CD8-positive, alpha-beta memory T cell (primary cell): ENCODE measurements at regions not wholly inside any gene's neighbourhood (a gene's known extent, or its start where the extent isn't known, plus 50 kb on each side); places are given as distances from the start of the nearest gene placed in this dataset.

Experiments used
- CTCF ChIA-PET: fragments of 350-600 bp; sonication (Branson Sonifier 250); formaldehyde crosslinking; loops from one replicate; lab custom pipeline; 2021; ENCODE audit warnings: antibody characterized with exemption; lab: Charles Lee
- POLR2A ChIA-PET: fragments of 350-600 bp; sonication (Branson Sonifier 250); formaldehyde crosslinking; loops from one replicate; lab custom pipeline; 2021; ENCODE audit warnings: antibody characterized with exemption; lab: Charles Lee
- DNase-seq, 5 donors: peaks; one replicate each; pipeline versions ENCODE4 v3.0.0 to v3.0.0-alpha.2; 2020 to 2022; ENCODE audit warnings: mixed read lengths in 1 of 5
- H3K27ac ChIP-seq: one replicate; pipeline ENCODE4 v1.7.0; 2013; ENCODE audit warnings: low read depth, mild to moderate bottlenecking, low read length, moderate library complexity
- H3K27me3 ChIP-seq: 2 replicates; pipeline ENCODE4 v1.7.0; 2013; ENCODE audit warnings: low read length, mild to moderate bottlenecking; ENCODE audit not compliant: insufficient read depth, poor library complexity, severe bottlenecking
- H3K36me3 ChIP-seq: 2 replicates; pipeline ENCODE4 v1.7.0; 2013; ENCODE audit warnings: mild to moderate bottlenecking, low read length, moderate library complexity; ENCODE audit not compliant: insufficient read depth
- H3K4me1 ChIP-seq: 2 replicates; pipeline ENCODE4 v1.7.0; 2013; ENCODE audit warnings: mild to moderate bottlenecking, low read length, moderate library complexity; ENCODE audit not compliant: insufficient read depth
- H3K4me3 ChIP-seq: 2 replicates; pipeline ENCODE4 v1.7.0; 2013; ENCODE audit warnings: mild to moderate bottlenecking, low read length
- H3K9me3 ChIP-seq: 2 replicates; pipeline ENCODE4 v1.7.0; 2013; ENCODE audit warnings: mild to moderate bottlenecking, low read length
- H3K27ac Mint-ChIP-seq, 8 donors: one replicate each; pipeline ENCODE4 v1.8.0; 2020 to 2021; ENCODE audit warnings: mixed read lengths in 8 of 8, mild to moderate bottlenecking in 6 of 8, inconsistent platforms in 3 of 8, moderate library complexity in 3 of 8
- H3K27me3 Mint-ChIP-seq, 2 donors: one replicate each; pipeline ENCODE4 v1.8.0; 2020 to 2021; ENCODE audit warnings: mixed read lengths in 2 of 2, mild to moderate bottlenecking in 1 of 2, moderate library complexity in 1 of 2
- H3K36me3 Mint-ChIP-seq, 3 donors: one replicate each; pipeline ENCODE4 v1.8.0; 2020 to 2021; ENCODE audit warnings: mixed read lengths in 3 of 3, inconsistent platforms in 1 of 3, mild to moderate bottlenecking in 1 of 3
- H3K4me1 Mint-ChIP-seq, 3 donors: one replicate each; pipeline ENCODE4 v1.8.0; 2020 to 2021; ENCODE audit warnings: mixed read lengths in 3 of 3, inconsistent platforms in 1 of 3, mild to moderate bottlenecking in 1 of 3
- H3K4me3 Mint-ChIP-seq, 7 donors: one replicate each; pipeline ENCODE4 v1.8.0; 2020 to 2021; ENCODE audit warnings: mixed read lengths in 7 of 7, mild to moderate bottlenecking in 6 of 7, moderate library complexity in 4 of 7, inconsistent platforms in 2 of 7
- H3K9me3 Mint-ChIP-seq, 5 donors: one replicate each; pipeline ENCODE4 v1.8.0; 2020 to 2022; ENCODE audit warnings: mixed read lengths in 5 of 5, mild to moderate bottlenecking in 3 of 5, moderate library complexity in 2 of 5, inconsistent platforms in 1 of 5

DNA sequence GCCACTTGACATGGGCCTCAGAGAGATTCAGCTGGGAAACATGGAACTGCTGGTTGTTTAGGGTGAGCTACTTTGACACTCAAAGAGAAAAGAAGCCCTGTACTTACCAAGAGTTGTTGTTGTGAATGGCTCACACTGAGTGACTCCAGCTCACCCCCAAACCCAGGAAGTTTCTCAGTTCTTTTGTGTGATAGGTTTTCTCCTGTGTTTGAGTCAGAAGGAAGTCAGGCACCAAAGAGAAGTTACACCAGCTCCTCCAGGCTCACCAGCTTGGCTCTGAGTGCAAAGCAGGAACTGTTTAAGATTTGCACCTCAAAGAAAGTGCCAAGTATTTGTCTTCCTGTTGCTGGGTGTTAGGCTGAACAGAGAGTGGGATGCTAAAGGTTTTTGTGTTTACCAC is 111.2 kb upstream of the PROX1 start:
- Mint-ChIP-seq H3K27me3 (no peaks in the 10 kb centered on the region), H3K27ac (no peak overlapping the region), H3K4me1 (no peaks in the 10 kb centered on the region), H3K9me3 (peaks cover 0 to 6% (median 0%) of the 10 kb centered on the region in 5 donors), H3K36me3 (no peaks in the 10 kb centered on the region), H3K4me3 (no peak overlapping the region)
- Histone ChIP-seq H3K9me3 (no peaks in the 10 kb centered on the region), H3K27me3 (no peaks in the 10 kb centered on the region), H3K36me3 (no peaks in the 10 kb centered on the region), H3K27ac (no peak overlapping the region), H3K4me3 (no peak overlapping the region), H3K4me1 (no peaks in the 10 kb centered on the region)
- POLR2A ChIA-PET: no interaction called here
- no peak for DNase-seq
- CTCF ChIA-PET: no interaction called here

DNA sequence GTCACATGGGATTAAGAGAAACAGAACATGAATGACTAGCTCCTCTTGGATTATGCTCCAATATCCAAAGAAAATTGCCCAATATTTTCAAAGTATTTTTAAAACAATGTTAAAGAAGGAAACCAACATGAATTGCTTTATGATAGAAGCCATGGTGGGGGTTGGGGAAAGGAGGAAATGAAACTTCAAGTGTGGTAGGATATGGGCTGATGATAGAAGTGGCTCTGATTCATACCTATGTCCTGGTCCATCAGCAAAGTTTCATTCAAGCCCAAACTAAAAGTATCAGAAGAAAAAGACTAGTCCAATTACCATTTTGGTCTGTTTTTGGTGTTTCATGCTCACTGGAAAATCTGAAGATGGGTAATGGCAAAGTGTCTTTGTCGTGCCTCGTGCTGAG is 104.2 kb upstream of the PROX1 start:
- H3K4me3 ChIP-seq: no peak overlapping the region
- CTCF ChIA-PET: no interaction called here
- H3K27ac Mint-ChIP-seq: no peak overlapping the region

DNA sequence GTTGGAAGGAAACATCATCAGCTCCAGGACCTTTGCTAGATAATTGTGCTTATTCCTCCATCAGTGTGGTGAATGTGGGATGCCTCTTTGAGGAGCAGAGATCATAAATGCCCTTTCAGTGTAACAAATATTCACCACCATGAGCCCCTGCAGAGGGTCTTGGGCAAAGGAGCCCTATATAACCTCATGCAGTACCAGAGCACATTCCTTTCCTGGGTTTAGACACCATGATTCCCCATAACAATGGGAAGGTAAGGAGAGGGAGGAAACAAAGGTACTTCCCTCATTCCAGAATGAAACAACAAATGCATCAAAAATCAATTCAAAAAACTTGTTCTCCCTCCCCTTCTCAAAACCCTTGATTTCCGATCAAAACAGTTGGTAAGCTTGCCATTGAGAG is 103.4 kb upstream of the PROX1 start:
- H3K27ac Mint-ChIP-seq: no peak overlapping the region
- no peak overlapping the region for H3K4me3 ChIP-seq
- H3K36me3 ChIP-seq: no peaks in the 10 kb centered on the region
- no peaks in the 10 kb centered on the region for H3K27me3 ChIP-seq
- H3K9me3 ChIP-seq: no peaks in the 10 kb centered on the region
- ChIA-PET POLR2A (no interaction called here), CTCF (no interaction called here)
- no peak overlapping the region for H3K27ac ChIP-seq
- H3K4me1 ChIP-seq: no peaks in the 10 kb centered on the region
- H3K9me3 Mint-ChIP-seq: peaks cover 0 to 6% (median 0%) of the 10 kb centered on the region in 5 donors
- no peaks in the 10 kb centered on the region for H3K36me3 Mint-ChIP-seq
- no peak overlapping the region for H3K4me3 Mint-ChIP-seq
- DNase-seq: no peak
- no peaks in the 10 kb centered on the region for H3K27me3 Mint-ChIP-seq
- H3K4me1 Mint-ChIP-seq: no peaks in the 10 kb centered on the region

More for the DNA sequence above, 104.2 kb upstream of the PROX1 start:
- no peaks in the 10 kb centered on the region for H3K36me3 ChIP-seq
- Mint-ChIP-seq H3K4me1 (no peaks in the 10 kb centered on the region), H3K36me3 (no peaks in the 10 kb centered on the region), H3K4me3 (no peak overlapping the region), H3K27me3 (no peaks in the 10 kb centered on the region), H3K9me3 (peaks cover 0 to 6% (median 0%) of the 10 kb centered on the region in 5 donors)
- POLR2A ChIA-PET: no interaction called here
- H3K9me3 ChIP-seq: no peaks in the 10 kb centered on the region
- no peaks in the 10 kb centered on the region for H3K4me1 ChIP-seq
- no peak overlapping the region for H3K27ac ChIP-seq
- DNase-seq: no peak
- H3K27me3 ChIP-seq: no peaks in the 10 kb centered on the region

DNA sequence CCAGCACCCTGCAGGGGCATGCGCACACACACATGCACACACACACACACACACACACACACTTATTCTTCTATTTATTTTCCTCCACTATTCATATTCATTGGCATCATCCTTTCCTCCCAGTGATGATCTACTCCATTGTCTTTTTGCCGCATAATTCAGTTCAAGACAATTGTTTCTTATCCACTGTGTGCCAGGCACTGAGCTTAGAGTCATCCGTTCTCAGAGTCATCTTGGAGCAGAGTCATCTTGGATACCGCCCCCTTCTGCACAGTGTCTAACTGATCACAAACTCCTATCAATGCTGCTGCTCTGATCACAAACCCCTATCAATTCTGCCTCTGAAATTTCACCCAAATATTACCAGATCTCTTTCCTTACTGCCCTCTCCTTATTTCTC is 102.8 kb upstream of the PROX1 start:
- Mint-ChIP-seq H3K27me3 (no peaks in the 10 kb centered on the region), H3K36me3 (no peaks in the 10 kb centered on the region), H3K4me3 (no peak overlapping the region), H3K9me3 (peaks cover 0 to 6% (median 0%) of the 10 kb centered on the region in 5 donors), H3K4me1 (no peaks in the 10 kb centered on the region), H3K27ac (no peak overlapping the region)
- no peaks in the 10 kb centered on the region for H3K36me3 ChIP-seq
- ChIA-PET CTCF (no interaction called here), POLR2A (no interaction called here)
- no peaks in the 10 kb centered on the region for H3K9me3 ChIP-seq
- H3K4me1 ChIP-seq: no peaks in the 10 kb centered on the region
- no peaks in the 10 kb centered on the region for H3K27me3 ChIP-seq
- no peak overlapping the region for H3K4me3 ChIP-seq
- no peak overlapping the region for H3K27ac ChIP-seq
- DNase-seq: no peak

DNA sequence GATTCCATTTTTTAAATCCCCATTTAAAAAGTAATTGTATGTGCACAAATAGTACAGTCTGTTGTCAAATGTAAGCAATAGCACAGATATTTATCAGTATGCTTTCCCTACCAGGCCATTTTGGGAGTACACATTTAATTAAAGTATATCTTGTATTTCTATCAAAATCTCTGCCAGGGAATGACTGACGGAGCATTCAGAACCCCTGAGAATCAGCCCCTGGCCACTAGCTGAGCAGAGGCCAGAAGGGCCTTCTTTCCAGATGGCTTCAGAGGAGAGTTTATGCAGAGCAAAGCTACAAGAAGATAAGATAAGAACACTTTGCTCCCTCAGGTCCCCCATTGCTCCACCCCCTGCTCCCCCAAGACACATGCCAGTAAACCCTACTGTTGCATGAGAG is 99.9 kb upstream of the PROX1 start:
- Histone ChIP-seq H3K9me3 (no peaks in the 10 kb centered on the region), H3K4me1 (no peaks in the 10 kb centered on the region), H3K36me3 (no peaks in the 10 kb centered on the region), H3K4me3 (no peak overlapping the region), H3K27me3 (no peaks in the 10 kb centered on the region), H3K27ac (no peak overlapping the region)
- no peaks in the 10 kb centered on the region for H3K4me1 Mint-ChIP-seq
- ChIA-PET POLR2A (no interaction called here), CTCF (no interaction called here)
- H3K4me3 Mint-ChIP-seq: no peak overlapping the region
- H3K9me3 Mint-ChIP-seq: peaks cover 0 to 3% (median 0%) of the 10 kb centered on the region in 5 donors
- no peaks in the 10 kb centered on the region for H3K27me3 Mint-ChIP-seq
- no peak for DNase-seq
- H3K27ac Mint-ChIP-seq: no peak overlapping the region
- H3K36me3 Mint-ChIP-seq: no peaks in the 10 kb centered on the region

DNA sequence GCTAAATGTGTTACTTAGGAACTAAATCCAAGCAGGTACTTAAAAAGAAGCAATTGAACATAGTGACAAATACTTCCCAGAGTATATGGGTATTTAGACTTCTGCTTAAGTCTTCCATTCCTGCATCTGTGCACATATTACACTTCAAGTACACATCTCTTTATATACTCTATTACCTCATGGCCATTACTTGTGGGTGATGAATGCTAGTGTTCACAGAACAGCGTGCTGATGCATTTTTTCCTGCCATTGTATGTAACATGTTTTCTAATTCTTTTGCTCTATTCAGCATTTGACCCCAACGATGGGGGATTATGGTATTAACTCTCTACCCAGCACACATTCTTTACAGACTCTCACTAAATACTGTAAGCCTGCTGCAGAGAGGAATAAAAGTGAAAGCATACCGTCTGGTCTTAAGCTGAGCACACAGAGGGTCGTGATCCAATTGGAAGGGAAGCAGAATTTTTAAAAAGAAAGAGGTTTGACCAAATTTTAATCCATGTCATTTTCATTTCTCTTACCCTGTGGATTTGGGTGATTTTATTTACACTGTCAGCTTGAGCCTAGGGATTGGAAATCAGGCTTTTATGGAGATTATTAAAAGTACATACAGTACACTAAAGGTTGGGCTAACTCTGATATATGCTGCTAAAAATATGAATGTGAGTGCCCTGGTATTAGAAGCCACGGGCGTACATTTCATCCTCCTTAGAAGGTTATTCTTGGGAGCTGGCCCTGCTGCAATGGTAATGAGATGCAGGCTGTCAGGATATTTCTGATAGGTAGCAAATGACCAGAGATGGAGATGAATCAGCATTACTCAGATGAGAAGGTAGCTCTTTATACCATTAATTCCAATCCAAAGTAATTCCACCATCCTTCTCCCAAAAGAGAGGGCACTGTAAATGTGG is 95.5 kb upstream of the PROX1 start:
- ChIA-PET CTCF (no interaction called here), POLR2A (no interaction called here)
- H3K4me3 ChIP-seq: no peak overlapping the region
- peaks cover 0 to 3% of the 10 kb centered on the region in 2 donors for H3K27me3 Mint-ChIP-seq
- no peaks in the 10 kb centered on the region for H3K27me3 ChIP-seq
- no peaks in the 10 kb centered on the region for H3K36me3 ChIP-seq
- no peak overlapping the region for H3K27ac Mint-ChIP-seq
- H3K4me1 Mint-ChIP-seq: no peaks in the 10 kb centered on the region
- DNase-seq: no peak
- H3K4me1 ChIP-seq: no peaks in the 10 kb centered on the region
- H3K27ac ChIP-seq: no peak overlapping the region
- H3K36me3 Mint-ChIP-seq: no peaks in the 10 kb centered on the region
- peaks cover 0 to 3% (median 1%) of the 10 kb centered on the region in 5 donors for H3K9me3 Mint-ChIP-seq
- H3K4me3 Mint-ChIP-seq: no peak overlapping the region
- H3K9me3 ChIP-seq: no peaks in the 10 kb centered on the region

DNA sequence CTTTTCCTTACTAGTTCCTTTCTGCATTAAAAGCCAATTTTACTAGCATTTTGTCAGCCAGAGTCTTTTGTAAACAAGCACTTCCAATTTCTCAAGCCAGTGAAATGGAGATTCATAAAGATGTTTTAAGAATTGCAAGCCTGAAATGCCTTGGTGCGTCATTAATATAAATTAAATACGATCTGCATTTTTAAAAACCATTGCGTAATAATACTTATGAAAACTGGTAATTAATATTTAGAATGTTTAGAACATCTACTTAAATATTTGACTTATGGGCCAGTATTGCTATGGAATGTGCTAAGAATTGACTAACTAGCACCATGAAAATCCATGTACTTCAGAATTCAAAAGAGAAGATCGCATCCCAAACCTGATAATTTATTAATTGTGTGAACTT is 89.1 kb upstream of the PROX1 start:
- no peak for DNase-seq
- CTCF ChIA-PET: no interaction called here
- Mint-ChIP-seq H3K36me3 (no peaks in the 10 kb centered on the region), H3K4me3 (no peak overlapping the region), H3K4me1 (no peaks in the 10 kb centered on the region), H3K27me3 (peaks cover 3 to 11% of the 10 kb centered on the region in 2 donors), H3K9me3 (peaks cover 0 to 2% (median 1%) of the 10 kb centered on the region in 5 donors), H3K27ac (no peak overlapping the region)
- no peaks in the 10 kb centered on the region for H3K36me3 ChIP-seq
- H3K4me3 ChIP-seq: no peak overlapping the region
- POLR2A ChIA-PET: no interaction called here
- no peaks in the 10 kb centered on the region for H3K27me3 ChIP-seq
- H3K4me1 ChIP-seq: no peaks in the 10 kb centered on the region
- no peaks in the 10 kb centered on the region for H3K9me3 ChIP-seq
- H3K27ac ChIP-seq: no peak overlapping the region

DNA sequence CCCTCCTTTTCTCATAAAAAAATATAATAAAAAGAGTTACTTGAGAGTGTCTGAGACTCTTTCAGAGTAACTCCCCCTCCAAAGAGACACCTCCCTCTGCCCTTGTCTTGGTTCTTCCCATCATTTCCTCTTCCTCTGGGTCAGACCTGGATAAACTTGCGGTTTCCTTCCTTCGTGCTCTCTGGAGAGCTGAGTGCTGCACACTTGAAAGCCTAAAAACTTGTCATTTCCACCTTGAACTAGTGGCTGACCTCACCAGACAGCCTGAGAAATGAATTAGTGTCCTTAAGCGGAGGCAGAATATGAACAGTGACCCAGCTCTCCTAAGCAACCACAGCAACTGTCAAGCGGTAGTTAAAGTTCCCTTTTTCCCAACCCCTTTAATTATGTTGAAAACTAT is 88.4 kb upstream of the PROX1 start:
- peaks cover 3 to 8% of the 10 kb centered on the region in 2 donors for H3K27me3 Mint-ChIP-seq
- Histone ChIP-seq H3K4me1 (no peaks in the 10 kb centered on the region), H3K9me3 (no peaks in the 10 kb centered on the region), H3K4me3 (no peak overlapping the region), H3K27me3 (no peaks in the 10 kb centered on the region), H3K27ac (no peak overlapping the region), H3K36me3 (no peaks in the 10 kb centered on the region)
- H3K9me3 Mint-ChIP-seq: peaks cover 0 to 2% (median 1%) of the 10 kb centered on the region in 5 donors
- ChIA-PET POLR2A (no interaction called here), CTCF (no interaction called here)
- H3K4me1 Mint-ChIP-seq: no peaks in the 10 kb centered on the region
- H3K4me3 Mint-ChIP-seq: no peak overlapping the region
- DNase-seq: no peak
- no peaks in the 10 kb centered on the region for H3K36me3 Mint-ChIP-seq
- no peak overlapping the region for H3K27ac Mint-ChIP-seq
